ENCODE measurements at regions not wholly inside any gene's neighbourhood (a gene's known extent, or its start where the extent isn't known, plus 50 kb on each side); places are given as distances from the start of the nearest gene placed in this dataset.
"Not testable (repeated sequence)": the region's sequence is repeated elsewhere in the genome, so short reads cannot be mapped to it uniquely, and the experiment has no call there.

DNA sequence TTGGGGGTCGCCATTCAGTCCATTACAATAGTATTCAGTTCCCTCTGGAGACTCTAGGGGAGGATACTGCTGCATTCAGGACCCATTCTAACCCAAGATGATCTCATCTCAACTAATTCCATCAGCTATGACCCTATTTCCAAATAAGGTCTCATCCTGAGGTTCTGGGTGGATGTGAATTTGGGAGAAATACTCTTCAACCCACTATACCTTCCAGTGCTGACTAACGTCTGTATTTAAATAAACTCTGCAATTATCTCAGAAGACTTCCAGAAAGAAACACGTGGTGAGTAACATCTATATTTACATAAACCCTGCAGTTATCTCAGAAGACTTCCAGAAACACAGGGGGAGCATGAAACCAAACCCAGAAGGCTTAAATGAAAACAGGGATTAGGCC is 1300.7 kb downstream of the PCDH9 start:
- no peak overlapping the region for H3K27ac Mint-ChIP-seq
- no peak for DNase-seq

DNA sequence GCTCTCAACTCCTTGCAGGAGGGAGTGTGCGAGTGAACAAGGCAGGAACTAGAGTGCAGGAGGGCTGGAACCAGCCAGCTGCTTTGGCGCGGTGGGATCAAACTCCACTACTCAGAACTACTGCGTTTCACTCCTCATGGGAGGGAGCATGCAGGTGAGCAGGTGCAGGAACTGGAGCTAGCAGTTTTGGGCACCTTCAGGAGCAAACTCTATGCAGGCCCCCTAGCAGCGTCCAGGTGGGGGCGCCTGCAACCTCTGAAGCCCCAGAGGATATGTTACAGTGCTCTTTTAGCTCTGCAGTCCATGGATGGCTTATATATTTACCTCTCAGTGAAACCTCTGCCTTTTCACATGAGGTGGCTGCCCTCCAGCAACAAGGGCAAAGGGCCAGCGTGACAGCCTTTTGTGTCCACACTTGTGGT is 1303.4 kb downstream of the PCDH9 start:
- Mint-ChIP-seq H3K27ac (peak overlapping the region; percentile 95), H3K4me3 (no peak overlapping the region), H3K36me3 (ENCODE audit: low read depth) (no peaks in the 10 kb centered on the region), H3K27me3 (ENCODE audit: low read depth, poor library complexity) (peaks cover 5% of the 10 kb centered on the region), H3K4me1 (peaks cover 23% of the 10 kb centered on the region), H3K9me3 (no peaks in the 10 kb centered on the region)
- DNase-seq: peak; percentile 21
- TF ChIP-seq, protein P1, sequence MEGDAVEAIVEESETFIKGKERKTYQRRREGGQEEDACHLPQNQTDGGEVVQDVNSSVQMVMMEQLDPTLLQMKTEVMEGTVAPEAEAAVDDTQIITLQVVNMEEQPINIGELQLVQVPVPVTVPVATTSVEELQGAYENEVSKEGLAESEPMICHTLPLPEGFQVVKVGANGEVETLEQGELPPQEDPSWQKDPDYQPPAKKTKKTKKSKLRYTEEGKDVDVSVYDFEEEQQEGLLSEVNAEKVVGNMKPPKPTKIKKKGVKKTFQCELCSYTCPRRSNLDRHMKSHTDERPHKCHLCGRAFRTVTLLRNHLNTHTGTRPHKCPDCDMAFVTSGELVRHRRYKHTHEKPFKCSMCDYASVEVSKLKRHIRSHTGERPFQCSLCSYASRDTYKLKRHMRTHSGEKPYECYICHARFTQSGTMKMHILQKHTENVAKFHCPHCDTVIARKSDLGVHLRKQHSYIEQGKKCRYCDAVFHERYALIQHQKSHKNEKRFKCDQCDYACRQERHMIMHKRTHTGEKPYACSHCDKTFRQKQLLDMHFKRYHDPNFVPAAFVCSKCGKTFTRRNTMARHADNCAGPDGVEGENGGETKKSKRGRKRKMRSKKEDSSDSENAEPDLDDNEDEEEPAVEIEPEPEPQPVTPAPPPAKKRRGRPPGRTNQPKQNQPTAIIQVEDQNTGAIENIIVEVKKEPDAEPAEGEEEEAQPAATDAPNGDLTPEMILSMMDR (IDR thresholded peaks at IDR 0.05): peak; percentile 32

More for the DNA sequence above, 1300.7 kb downstream of the PCDH9 start:
- Mint-ChIP-seq H3K4me3 (no peak overlapping the region), H3K36me3 (ENCODE audit: low read depth) (no peaks in the 10 kb centered on the region), H3K4me1 (peaks cover 40% of the 10 kb centered on the region), H3K9me3 (no peaks in the 10 kb centered on the region), H3K27me3 (ENCODE audit: low read depth, poor library complexity) (no peaks in the 10 kb centered on the region)
- TF ChIP-seq, protein P1 (IDR thresholded peaks at IDR 0.05): no peak

DNA sequence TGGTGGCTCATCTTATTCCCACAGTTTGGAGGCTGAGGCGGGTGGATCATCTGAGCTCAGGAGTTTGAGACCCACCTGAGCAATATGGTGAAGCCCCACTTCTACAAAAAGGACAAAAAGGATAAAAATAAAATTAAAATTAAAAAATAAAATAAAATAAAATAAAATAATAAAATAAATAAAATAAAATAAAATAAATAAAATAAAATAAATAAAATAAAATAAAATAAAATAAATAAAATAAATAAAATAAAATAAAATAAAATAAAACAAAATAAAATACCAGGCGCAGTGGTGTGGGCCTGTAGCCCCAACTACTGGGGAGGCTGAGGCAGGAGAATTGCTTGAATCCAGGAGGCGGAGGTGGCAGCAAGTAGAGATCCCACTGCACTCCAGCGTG is 1307.3 kb downstream of the PCDH9 start:
- not testable (repeated sequence) for H3K9me3 Mint-ChIP-seq; H3K27me3 Mint-ChIP-seq (ENCODE audit: low read depth, poor library complexity); H3K4me3 Mint-ChIP-seq; H3K36me3 Mint-ChIP-seq (ENCODE audit: low read depth); DNase-seq
- peaks cover 17% of the 10 kb centered on the region for H3K4me1 Mint-ChIP-seq
- peak overlapping the region; percentile 47 for H3K27ac Mint-ChIP-seq

DNA sequence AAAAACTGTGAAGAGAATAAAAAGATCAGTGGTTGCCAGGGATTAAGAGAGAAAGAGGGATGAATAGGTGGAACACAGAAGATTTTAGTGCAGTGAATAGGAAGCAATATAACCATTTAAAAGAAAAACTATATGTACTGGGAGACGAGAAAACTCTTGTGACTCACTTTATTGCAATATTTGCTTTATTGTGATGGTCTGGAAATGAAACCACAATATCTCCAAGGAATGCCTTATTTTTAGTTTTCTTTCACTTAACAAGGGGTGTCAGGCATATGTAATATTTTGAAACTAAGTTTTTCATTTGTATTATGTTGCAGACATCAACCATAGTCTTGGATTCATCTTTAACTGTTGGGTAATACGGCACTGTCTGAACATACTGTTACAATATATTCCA is 1308.2 kb downstream of the PCDH9 start:
- Mint-ChIP-seq H3K27ac (no peak overlapping the region), H3K27me3 (ENCODE audit: low read depth, poor library complexity) (peaks cover 5% of the 10 kb centered on the region), H3K4me1 (peaks cover 8% of the 10 kb centered on the region), H3K9me3 (no peaks in the 10 kb centered on the region), H3K36me3 (ENCODE audit: low read depth) (no peaks in the 10 kb centered on the region), H3K4me3 (no peak overlapping the region)
- DNase-seq: no peak
- TF ChIP-seq, protein P1 (IDR thresholded peaks at IDR 0.05): no peak

DNA sequence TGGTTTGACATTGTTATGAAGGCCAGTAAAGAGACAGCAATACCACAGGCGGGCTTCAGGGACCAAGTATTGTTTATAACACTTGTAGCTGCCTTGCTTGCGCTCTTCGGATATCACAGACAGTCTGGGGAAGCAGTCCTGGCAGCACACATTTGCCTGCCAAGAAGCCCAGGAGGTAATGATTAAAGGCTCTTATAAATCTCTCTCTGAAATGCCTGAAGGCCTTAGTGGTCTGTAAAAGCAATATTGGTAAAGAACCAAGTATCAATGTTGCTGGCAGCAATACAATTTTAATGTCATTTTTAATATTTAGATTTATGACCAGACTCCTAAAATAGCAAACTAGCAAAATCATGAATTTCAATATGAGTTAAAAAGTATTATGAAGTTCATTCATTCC is 1312.4 kb downstream of the PCDH9 start:
- H3K36me3 Mint-ChIP-seq (ENCODE audit: low read depth): no peaks in the 10 kb centered on the region
- H3K27ac Mint-ChIP-seq: no peak overlapping the region
- H3K27me3 Mint-ChIP-seq (ENCODE audit: low read depth, poor library complexity): no peaks in the 10 kb centered on the region
- TF ChIP-seq, protein P1 (IDR thresholded peaks at IDR 0.05): no peak
- no peaks in the 10 kb centered on the region for H3K9me3 Mint-ChIP-seq
- no peak overlapping the region for H3K4me3 Mint-ChIP-seq
- no peak for DNase-seq
- no peaks in the 10 kb centered on the region for H3K4me1 Mint-ChIP-seq

DNA sequence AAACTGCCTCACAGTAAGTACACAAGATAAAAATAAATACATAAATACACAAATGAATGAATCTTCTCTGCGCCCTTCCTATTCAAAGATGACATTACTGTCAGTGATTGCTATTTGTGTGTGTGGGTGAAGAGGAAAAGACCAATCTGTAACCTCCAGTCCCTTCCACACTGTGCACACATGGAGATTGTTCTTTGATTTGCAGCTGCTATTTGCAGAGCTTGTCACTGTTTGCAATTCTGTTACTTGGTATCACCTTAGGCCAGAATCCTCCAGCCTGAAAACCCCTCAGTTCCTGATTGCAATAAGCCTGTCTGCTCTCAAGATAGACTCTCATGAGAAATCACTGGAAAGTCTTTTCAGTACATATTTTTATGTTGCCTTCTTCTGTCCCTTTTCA is 1314.9 kb downstream of the PCDH9 start:
- Mint-ChIP-seq H3K9me3 (no peaks in the 10 kb centered on the region), H3K36me3 (ENCODE audit: low read depth) (no peaks in the 10 kb centered on the region), H3K27me3 (ENCODE audit: low read depth, poor library complexity) (no peaks in the 10 kb centered on the region), H3K4me1 (no peaks in the 10 kb centered on the region), H3K4me3 (no peak overlapping the region), H3K27ac (no peak overlapping the region)
- DNase-seq: no peak
- TF ChIP-seq, protein P1 (IDR thresholded peaks at IDR 0.05): no peak
